Fibroblast of skin of right biceps (primary cell): ENCODE measurements at regions not wholly inside any gene's neighbourhood (a gene's known extent, or its start where the extent isn't known, plus 50 kb on each side); places are given as distances from the start of the nearest gene placed in this dataset.

ENCODE experiments used
- DNase-seq: peaks from one replicate; pipeline ENCODE4 v3.0.0-alpha.2; 2013

GRCh38 chr6:145295746-145296145, 439.6 kb downstream of the EPM2A start:
- DNase-seq, result no peak

GRCh38 chr6:145305670-145306069, 429.6 kb downstream of the EPM2A start:
- DNase-seq, result no peak

- no peak for DNase-seq
Observed at GRCh38 chr6:145306489-145306888, 428.8 kb downstream of the EPM2A start.

- DNase-seq, result peak; percentile 40
Observed at GRCh38 chr6:145309842-145310535, 425.3 kb downstream of the EPM2A start.

GRCh38 chr6:145312481-145312880, 422.8 kb downstream of the EPM2A start:
- no peak for DNase-seq

GRCh38 chr6:145313041-145313855, 422.1 kb downstream of the EPM2A start:
- DNase-seq, result no peak

GRCh38 chr6:145315982-145316600, 419.2 kb downstream of the EPM2A start:
- DNase-seq, result no peak

GRCh38 chr6:145318952-145319351, 416.4 kb downstream of the EPM2A start:
- no peak for DNase-seq

GRCh38 chr6:145319605-145320004, 415.7 kb downstream of the EPM2A start:
- DNase-seq, result no peak

- no peak for DNase-seq
Observed at GRCh38 chr6:145323646-145324045, 411.7 kb downstream of the EPM2A start.

GRCh38 chr6:145327586-145327985, 407.7 kb downstream of the EPM2A start:
- no peak for DNase-seq

GRCh38 chr6:145329257-145329656, 406.1 kb downstream of the EPM2A start:
- no peak for DNase-seq

- no peak for DNase-seq
Observed at GRCh38 chr6:145331066-145331465, 404.3 kb downstream of the EPM2A start.

- no peak for DNase-seq
Observed at GRCh38 chr6:145332011-145332410, 403.3 kb downstream of the EPM2A start.

- no peak for DNase-seq
Observed at GRCh38 chr6:145336119-145336518, 399.2 kb downstream of the EPM2A start.

GRCh38 chr6:145339089-145339488, 396.2 kb downstream of the EPM2A start:
- DNase-seq, result no peak

- no peak for DNase-seq
Observed at GRCh38 chr6:145340256-145340655, 395.1 kb downstream of the EPM2A start.

- no peak for DNase-seq
Observed at GRCh38 chr6:145345094-145345493, 390.2 kb downstream of the EPM2A start.

- no peak for DNase-seq
Observed at GRCh38 chr6:145347216-145347615, 388.1 kb downstream of the EPM2A start.

GRCh38 chr6:145349950-145350510, 385.3 kb downstream of the EPM2A start:
- DNase-seq, result no peak

- DNase-seq, result no peak
Observed at GRCh38 chr6:145350928-145351327, 384.4 kb downstream of the EPM2A start.

GRCh38 chr6:145352382-145353080, 382.8 kb downstream of the EPM2A start:
- DNase-seq, result no peak

GRCh38 chr6:145360865-145361264, 374.5 kb downstream of the EPM2A start:
- no peak for DNase-seq
